Astrocyte of the cerebellum (primary cell): ENCODE measurements at regions not wholly inside any gene's neighbourhood (a gene's known extent, or its start where the extent isn't known, plus 50 kb on each side); places are given as distances from the start of the nearest gene placed in this dataset.
A peak's percentile ranks its signal among the peaks of the same experiment; 100 is the strongest.

Experiments
- DNase-seq: peaks from one replicate; pipeline ENCODE4 v3.0.0-alpha.2; 2011; ENCODE audit warnings: low read depth
- H3K4me3 ChIP-seq: 2 replicates; pipeline ENCODE4 v1.5.1; 2011; ENCODE audit warnings: mild to moderate bottlenecking, low read depth, low read length, moderate library complexity
- in situ Hi-C: cut with HindIII; loops from 2 replicates; pipeline ENCODE4 v1.10.0; 2017; ENCODE audit warnings: low sequenced_read_pairs
- TF ChIP-seq, protein P1 (sequence below): IDR thresholded peaks from 2 replicates; pipeline ENCODE4 v1.5.1; 2012; ENCODE audit warnings: low read length, low read depth, moderate library complexity, mild to moderate bottlenecking; ENCODE audit errors: missing control alignments

DNA sequence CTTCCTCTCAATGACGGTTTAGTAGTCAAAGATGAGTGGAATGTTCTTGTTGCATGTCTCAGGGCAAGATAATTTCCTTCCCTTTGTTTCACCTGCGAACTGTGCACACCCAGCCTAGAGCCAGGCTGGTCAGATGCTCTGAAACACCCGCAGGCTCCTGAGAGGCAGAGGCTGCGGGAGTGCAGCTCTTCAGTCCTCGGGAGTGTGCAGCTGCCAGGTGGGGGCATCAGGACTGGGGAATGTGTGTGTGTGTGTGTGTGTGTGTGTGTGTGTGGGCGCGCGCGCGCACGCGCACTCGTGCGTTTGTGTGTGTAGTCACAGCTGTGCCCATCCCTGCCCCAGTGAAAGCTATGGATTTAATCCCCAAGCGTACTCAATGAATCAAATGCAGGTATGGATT is 136.2 kb upstream of the NTM start:
- no peak overlapping the region for H3K4me3 ChIP-seq
- no peak for DNase-seq
- TF ChIP-seq, protein P1, sequence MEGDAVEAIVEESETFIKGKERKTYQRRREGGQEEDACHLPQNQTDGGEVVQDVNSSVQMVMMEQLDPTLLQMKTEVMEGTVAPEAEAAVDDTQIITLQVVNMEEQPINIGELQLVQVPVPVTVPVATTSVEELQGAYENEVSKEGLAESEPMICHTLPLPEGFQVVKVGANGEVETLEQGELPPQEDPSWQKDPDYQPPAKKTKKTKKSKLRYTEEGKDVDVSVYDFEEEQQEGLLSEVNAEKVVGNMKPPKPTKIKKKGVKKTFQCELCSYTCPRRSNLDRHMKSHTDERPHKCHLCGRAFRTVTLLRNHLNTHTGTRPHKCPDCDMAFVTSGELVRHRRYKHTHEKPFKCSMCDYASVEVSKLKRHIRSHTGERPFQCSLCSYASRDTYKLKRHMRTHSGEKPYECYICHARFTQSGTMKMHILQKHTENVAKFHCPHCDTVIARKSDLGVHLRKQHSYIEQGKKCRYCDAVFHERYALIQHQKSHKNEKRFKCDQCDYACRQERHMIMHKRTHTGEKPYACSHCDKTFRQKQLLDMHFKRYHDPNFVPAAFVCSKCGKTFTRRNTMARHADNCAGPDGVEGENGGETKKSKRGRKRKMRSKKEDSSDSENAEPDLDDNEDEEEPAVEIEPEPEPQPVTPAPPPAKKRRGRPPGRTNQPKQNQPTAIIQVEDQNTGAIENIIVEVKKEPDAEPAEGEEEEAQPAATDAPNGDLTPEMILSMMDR = no peak
- in situ Hi-C loops = no loop called here

DNA sequence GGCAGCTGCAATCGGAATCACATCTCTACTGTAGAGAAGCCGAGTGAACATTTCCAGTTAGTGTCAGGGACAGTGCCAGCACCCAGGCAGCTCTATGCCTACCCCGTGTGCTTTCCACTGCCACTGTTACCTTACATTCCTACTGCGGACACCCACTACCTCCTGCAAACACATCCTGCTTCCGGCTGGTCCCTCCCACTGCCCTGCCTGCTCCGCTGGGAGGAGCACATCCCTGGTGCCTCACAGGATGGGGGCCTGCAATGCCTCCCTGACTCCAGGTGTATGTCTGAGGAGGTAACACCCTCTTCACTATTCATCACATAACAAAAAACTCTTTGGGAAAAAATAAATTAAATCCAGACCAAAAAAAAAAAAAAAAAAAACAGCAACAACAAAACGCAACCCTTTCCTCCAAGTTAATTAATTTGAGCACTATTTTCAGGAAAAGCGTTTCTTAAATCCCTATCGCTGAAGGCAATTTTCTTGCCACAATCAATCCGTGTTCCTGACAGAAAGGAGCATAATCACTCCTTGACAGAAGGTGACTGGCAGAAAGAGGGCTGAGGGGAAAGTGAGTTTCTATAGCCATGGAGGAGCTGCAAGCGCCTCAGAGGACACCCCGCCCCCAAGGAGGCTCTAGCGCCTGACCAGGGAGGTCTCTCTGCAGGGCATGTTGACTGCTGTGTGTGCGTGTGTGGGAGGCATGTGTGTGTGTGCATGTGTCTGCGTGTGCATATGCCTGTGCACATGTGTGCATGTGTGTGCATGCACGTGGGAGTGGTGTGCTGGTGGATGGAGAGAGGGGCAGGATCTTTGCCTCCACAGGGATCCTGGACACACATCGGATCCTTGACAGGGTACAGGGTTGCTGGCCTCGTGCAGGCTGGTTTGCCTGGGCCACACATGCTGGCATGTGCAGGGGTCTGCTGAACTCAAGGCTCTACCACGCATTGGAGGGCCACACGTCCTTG is 134.8 kb upstream of the NTM start:
- DNase-seq = no peak
- in situ Hi-C loops = no loop called here
- TF ChIP-seq, protein P1 = no peak
- H3K4me3 ChIP-seq = no peak overlapping the region

DNA sequence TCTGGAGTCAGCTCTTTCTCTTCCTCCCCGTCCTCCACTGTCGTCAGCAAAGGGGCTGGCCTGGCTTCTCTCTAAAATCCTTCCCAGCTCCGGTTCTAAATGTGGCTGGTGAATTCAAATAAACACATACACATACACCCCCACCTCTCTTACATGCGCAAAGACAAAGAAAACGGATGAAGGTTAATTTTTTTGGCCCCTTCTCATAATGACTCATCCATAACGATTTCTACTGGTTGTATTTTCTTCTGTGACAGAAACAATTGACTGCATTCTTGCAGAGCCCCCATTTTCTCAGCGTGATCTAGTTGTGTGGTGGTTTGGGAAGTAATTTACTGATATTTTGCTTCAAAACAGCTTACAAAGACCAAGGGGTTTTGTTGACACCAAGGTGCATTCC is 130.0 kb upstream of the NTM start:
- TF ChIP-seq, protein P1 = no peak
- in situ Hi-C loops = no loop called here
- peak; percentile 35 for DNase-seq
- no peak overlapping the region for H3K4me3 ChIP-seq

DNA sequence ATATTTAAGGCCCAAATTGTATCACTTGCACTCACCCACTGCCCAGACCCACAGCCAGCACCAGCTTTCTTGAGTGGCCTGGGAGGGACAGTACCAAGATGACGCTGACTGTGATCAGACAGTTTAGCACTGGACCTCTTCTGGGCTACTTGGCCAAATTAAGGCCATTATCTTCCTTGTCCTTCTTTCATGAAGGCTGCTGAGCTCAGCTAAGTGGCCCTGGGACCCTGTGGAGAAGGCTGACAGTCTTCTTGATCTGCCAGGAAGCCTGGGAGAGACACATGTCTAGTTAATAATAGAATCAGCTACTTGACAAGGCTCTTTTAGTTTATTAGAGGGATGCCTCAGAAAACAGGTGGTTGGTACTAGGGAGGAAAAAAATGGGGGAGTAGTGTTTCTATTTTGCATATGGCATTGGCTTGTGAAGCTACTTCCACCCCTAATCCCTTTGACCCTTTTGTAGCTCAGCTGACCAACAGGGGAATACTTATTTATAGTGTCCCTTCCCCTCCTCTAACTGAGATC is 127.9 kb upstream of the NTM start:
- in situ Hi-C loops = no loop called here
- DNase-seq = no peak
- TF ChIP-seq, protein P1 = no peak
- no peak overlapping the region for H3K4me3 ChIP-seq

DNA sequence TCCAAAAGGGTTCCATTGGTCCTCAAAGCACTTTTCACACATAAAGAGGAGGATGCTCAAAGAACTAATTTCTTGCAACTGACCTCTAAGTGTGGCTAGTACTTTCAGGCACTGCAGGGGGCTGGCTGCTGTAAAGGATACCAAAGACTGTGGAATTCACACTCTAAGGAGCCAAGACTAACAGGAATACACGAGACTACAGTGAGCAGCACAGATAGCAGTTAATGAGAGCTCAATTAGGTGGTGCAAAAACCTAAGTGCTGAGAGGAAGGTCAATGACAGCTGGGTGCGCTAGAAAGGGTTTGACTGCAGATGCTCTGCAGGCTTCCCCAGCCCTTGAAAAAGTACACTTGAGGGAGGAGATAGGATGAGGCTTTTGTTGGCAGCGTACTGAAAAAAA is 124.3 kb upstream of the NTM start:
- no peak overlapping the region for H3K4me3 ChIP-seq
- TF ChIP-seq, protein P1 = no peak
- in situ Hi-C loops = no loop called here
- no peak for DNase-seq

DNA sequence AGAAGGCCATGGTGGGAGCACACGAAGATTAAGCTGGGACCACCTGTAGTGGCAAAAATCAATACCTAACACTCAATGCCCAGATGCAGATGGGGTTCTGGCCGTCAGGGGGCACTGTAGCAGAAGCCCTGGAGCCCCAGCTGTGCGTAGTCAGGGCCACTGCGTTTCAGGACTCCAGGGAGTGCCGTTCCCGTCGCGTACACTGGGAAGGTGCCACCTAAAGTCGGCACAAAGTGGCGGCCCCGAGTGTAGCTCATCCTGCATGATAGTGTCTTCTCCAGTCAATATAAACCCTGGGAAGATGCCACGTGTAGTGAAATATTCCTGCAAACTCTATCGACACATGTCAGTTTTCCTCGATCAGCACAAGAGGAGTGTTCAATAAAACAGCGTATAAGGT is 123.8 kb upstream of the NTM start:
- TF ChIP-seq, protein P1 = peak; percentile 34
- H3K4me3 ChIP-seq = no peak overlapping the region
- DNase-seq = no peak
- in situ Hi-C loops = no loop called here
